ENCODE measurements at regions not wholly inside any gene's neighbourhood (a gene's known extent, or its start where the extent isn't known, plus 50 kb on each side); places are given as distances from the start of the nearest gene placed in this dataset.

DNA sequence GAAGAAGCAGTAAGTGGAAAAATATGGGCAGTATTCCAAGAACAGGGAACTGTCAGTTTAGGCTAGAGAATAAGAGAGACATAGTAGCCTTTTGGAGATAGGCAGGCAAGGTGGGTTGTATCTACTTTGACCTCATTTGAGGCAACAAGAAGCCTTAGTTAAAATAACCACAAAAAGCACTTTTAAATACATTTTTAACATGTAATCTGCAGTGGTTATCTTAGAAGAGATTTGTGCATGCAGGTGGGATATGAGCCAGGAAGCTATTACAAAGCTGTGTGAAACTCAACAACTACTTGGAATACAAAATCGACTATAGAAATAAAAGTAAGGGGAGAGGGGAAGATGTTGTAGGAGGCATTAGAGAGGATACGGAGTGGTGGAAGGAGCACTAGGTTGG, 143.7 kb upstream of the MCHR2 start:
- DNase-seq, result no peak

DNA sequence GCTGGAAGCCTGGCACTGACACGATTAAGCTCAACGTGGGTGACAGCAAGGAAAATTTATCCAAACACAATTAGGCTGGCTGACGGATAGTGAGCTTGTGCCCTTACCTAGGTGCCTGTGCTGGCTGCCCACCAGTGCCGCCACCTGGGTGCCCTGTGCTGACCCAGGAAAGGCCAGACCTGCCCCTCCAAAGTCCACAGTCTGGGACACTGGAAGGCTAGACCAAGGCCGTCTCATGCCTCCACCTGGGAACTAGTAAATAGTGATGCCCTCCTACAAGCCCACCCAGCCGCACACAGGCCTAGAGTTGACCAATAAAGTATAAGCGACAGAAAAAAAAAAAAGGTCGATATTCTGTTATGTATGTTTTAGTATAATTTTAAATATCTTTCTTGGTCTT, 142.6 kb upstream of the MCHR2 start:
- no peak for DNase-seq

DNA sequence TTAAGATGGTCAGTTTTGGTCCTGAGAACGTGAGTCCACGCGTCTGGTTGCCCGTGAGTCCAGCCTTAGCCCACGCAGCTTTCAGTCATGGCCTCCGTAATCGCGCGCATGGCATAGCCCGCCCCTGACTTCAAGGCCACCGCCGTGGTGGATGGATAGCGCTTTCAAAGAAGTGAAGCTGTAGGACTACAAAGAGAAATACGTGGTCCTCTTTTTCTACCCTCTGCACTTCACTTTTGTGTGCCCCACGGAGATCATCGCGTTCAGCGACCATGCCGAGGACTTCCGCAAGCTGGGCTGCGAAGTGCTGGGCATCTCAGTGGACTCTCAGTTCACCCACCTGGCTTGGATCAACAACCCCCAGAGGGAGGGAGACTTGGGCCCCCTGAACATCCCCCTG, 142.0 kb upstream of the MCHR2 start:
- DNase-seq, result no peak

DNA sequence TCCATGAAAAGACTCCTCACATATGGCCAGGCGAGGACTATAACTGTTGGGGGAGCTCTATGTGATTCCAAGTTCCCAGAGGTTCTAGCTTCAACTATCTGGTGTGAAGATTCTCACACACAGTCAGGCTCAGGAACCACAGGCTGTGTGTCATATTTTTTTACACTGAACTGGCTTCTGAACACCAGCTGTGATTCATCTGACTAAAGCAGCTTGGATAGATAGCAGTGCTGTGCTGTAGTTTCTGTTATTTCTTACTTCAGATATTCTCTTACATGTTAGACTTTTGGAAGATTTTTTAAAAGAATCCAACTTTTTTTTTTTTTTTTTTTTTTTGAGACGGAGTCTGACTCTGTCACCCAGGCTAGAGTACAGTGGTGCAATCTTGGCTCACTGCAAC, 140.7 kb upstream of the MCHR2 start:
- no peak for DNase-seq

DNA sequence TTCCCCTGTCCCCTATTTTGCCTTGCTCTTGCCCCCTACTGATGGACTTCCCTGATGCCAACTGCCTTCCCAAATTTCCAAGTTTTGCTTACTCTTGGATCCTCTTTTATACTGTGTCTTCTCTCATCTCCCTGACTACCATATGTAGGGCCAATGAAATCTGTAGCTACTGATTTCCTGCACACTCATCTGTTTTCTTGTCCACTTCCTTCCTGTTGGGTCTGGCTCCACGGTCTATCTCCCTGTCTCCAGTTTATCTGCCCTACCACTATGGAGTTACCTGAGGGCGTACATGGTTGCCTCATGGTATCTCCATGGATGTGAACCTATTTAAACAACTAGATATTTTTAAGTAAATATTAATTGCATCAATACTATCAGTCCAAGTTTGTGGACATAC, 140.3 kb upstream of the MCHR2 start:
- DNase-seq, result no peak

DNA sequence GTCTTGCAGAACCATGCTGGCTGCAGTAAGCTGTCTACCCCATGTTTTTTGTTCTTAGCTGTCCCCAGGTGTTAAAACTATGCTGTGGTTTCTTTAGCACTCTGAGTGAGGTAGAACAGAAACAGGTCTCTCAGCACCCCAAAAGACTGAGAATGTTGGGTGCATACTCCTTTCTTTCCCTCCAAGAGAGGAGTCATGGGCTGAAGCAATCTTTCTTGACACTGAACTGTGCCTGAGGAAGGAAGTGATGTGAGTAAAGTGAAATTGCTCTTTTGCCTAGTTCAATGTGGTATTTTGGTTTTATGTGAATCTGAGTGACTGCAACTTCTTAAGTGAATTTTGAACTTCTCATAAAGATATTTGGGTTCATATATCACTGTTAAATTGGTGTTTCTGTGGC, 138.0 kb upstream of the MCHR2 start:
- no peak for DNase-seq

DNA sequence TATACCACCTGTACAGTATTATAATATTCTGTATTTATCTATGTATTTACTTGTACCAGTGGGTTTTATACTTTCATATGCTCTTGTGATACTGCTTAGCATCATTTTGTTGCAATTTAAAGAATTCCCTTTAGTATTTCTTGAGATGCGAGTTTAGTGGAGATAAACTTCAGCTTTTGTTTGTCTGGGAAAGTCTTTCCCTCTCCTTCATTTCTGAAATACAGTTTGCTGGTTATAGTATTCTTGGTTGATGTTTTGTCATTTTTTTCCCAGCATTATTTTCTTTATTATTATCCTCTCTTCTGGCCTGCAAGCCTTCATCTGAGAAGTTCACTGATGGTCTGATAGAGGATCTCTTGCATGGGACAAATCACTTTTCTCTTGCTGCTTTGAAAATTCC, 136.6 kb upstream of the MCHR2 start:
- no peak for DNase-seq

DNA sequence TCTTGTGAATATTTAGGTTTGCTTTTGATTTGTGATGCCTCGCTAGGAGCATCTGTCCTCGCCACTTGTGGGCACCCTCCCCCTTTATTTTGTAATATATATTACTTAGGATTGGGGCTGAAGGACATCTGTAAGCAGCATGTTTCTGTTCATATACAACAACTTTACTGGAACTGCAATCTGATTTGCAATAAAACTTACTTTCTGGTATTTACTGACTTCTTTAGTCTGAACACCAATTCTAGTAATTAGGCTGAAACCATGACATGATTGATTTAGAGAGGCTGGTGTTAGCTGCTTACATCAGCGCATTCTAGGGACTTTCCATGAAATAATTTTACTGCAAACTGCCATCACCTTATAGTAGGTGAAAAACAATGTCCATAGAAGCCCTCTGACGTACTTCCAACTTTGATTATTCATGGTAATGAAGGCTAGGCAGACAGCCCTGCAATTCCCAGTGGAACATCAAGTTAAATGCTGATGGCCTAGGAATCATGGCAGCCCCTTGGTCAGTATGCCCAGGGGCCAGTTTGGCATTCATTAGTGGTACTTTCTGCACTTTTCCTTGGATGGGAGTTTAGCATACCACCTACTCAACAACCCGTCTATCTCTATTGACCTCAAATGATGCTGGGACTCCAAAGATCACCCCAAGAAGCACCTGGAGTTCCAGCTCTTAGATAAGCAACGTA, 132.9 kb upstream of the MCHR2 start:
- no peak for DNase-seq

DNA sequence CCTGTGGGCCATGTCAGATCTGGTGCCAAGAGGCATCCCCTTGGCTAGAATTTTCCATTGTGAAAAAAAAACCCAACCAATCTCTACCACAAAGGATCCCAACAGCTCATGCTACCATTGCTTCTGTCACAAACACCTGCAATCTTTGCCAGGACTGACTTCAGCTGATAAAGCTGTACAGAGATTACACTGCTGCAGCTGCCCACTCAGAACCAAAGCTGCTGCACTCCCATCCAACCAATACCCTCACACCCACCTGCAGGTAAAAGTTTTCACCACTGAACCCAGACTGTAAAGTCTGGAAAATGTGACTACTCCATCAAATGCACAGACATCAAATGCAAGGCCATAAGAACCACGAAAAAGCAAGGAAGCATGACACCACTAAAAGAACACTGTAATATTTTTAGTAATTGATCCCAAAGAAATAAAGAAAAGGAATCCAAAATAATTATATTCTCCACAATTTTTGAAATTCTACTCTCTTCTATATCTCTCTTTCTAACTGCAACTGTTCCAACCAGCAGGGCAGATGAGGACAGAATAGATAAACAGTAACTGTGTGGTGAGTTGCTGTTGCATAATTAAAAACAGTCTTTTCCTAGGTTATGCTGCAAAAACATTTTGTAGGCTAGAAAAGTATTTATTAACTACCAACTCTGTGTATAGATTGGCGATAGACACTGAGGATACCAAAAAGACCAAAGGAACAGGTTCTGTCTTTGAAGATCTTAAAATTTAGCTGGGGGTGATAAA, 128.0 kb upstream of the MCHR2 start:
- DNase-seq, result no peak

DNA sequence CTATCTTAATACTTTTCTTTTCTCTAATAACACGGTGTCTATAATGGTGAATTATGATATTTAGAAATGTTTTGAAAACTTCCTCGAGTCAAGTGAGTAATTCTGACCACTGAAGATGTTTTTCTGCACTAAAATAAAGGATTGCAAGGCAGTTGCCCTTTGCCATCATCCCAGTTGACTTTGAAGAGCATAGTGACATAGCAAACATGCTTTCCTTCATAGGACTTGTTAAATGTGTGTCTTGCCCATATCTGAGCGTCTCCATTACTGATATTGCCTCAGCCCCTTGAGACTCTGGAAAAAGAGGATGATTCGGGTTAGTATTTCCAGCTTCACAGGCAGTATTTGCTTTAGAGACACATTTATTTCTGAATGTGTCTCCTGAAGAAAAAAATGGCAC, 125.2 kb upstream of the MCHR2 start:
- DNase-seq, result no peak

DNA sequence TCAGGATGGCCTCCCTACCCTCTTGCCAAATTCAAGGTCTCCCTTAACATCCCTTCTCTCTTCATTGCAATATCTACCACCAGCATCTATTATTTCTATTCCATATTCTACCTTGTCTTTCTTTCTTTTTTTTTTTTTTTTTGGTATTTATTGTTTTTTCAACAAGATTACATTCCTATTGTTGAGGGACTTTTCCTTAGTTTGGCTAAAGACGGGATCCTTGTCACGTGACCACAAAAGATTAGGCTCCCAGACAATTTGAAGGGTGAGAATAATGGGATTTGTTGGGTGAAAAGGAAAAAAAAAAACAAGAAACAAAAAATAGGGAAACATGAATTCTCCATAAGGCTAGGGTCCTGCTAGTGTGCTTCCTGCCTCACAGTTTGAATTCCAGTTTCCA, 124.3 kb upstream of the MCHR2 start:
- DNase-seq, result no peak

DNA sequence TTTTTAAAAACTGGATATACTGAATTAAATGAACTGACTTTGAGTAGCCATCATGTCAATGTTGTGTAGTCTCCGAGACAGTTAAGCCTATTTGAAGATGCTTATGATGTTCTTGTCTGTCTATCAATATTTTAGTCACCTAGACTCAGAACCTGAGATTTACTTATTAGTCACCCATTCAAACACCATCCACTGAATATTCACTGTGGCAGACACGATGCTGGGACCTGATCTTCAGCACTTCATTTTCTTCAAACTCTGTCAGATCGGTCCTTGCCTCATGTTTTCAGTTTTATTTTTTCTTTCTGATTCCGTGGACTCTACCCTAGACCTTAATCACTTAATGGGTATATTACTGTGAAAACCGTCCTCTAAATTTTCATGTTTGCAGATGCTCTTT, 123.7 kb upstream of the MCHR2 start:
- no peak for DNase-seq

DNA sequence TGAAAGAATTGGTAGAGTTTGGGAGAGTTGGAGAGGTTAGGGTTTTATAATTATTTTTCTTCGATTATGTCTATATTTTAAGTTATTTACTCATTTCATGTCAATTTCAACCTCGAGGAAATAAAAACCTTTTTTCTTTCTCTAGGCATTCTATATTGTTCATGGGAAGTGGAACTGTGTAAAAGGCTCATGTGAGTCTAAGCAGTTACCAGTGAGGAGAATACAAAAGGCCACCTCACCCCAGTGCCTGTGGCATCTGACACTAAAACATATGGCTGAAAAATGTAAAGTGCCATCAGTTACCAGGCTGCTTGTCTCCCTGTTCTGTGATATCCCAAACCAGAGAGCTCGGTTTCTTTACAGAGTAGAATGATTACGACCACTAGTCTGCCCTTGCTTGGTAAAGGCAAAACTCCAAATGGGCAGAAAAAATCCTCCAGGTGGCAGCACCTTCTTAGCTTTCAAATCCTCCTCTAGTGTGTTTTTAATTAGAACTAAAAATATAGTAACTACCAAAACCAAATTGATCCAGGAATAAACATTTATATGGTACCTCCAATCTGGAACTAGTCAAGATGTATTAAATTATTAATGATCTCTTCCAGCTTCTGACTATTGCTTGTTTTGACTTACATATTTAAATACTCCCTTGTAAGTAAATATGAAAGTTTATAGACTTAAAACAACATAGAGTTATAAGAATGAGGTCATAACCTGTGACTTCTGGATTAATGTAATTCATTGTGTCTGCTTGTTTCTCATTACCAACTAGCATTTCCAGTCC, 122.6 kb upstream of the MCHR2 start:
- peak in 21 of 51 donors; percentile 1 to 52 (median 13) for DNase-seq

DNA sequence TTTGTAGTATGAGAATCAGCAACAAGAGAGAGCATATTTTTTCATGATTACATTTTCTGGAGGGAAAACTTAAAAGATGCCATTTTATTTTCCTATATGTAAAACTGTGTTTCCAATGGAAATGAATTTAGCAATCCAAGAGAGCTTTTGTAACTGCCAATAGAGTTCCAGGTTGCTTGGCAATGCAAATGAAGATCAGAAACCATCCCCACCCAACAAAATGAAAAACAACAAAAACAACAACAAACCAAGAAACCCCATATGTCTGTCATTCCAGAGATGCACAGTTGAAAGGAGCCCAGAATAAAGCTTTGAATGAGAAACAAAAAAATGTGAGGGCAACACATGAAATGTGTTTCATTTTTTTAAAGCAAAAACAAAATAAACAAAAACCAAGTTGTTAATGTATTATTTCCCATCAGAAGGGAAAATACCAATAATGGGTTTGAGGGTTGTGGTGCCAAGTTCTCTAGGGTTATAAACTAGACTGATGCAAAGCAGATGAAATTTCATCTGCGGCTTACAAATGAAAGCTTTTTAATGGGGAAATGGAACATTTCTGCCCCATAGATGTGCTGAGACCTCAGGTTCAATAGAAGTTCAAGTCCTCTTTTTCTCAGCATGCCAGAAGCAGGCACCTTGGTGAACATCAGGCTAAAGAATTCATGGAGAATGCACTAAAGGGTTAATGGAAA, 121.5 kb upstream of the MCHR2 start:
- DNase-seq, result no peak

DNA sequence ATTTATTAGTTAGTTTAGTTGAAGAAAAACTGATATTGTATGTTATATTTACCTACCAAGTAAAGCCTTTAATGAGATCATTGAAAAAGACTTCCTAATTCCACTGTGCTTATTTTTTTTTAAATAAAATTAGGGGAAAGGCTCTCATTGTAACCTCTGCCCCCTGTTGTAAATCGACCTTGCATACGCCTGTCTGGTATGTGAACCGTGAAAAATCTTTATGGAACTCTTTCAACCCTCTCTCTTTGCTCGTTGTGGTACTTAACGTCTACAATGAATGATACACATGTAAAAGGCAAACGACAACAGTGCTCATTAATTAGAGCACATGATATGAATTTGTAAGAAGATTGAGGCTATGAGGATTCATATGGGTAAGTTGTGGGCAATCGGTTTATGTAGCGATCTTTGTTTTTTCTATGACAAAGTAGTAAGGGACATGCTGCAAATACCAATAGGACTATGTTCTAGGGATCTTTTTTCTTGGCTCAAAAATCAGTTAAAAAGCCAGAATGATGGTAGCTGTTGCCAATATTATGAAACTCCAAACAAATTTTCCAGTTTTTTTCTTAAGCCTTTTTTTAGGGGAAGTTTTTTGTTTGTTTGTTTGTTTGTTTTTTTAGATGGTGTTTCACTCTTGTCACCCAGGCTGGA, 119.0 kb upstream of the MCHR2 start:
- DNase-seq, result no peak

DNA sequence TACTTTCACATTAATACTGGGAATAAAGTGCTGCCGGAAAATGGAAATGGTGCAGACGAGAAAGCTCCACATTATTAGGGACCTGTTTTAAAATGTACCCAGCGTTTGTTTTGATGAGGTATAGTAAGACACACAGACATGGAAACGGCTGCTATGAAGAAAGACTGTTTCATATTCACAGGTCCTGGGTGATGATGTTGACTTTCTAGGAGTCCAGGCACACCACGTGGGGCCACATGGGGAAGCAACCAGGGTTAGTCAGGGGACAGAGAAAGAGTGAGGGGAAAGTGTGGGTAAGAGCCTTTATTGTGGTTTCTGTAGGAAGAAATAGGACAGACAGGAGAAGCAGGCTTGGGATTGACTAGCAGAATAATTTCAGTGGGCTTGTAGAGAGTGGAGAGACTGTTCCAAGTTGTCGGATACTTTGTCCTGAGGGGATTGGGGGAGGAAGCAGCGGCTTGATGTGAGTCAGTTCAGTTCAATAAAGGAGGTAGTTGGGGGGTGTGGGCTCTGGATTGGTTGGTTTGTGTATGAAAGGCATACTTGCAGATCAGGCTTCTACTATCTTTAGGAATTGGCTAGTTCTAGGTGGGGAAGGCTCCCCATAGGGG, 112.0 kb upstream of the MCHR2 start:
- DNase-seq, result no peak

DNA sequence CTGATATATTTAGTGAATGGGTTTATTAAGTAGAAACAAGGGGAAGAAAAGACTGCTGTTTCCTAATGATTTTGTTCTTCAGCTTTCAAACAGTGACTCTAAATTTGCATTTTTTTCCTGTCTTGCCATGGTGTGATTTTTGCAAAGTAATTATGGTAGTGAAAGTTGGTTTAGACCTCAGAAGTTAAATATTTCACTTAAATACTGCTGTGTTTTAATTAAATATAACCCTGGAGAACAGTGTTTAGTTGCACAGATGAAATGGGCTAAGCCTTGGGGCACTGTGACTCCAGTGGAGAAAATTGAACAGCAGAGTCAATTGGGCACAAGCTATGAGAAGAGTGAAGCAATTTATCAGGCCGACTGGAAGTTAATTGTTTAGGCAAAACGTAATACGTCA, 111.1 kb upstream of the MCHR2 start:
- DNase-seq, result no peak

DNA sequence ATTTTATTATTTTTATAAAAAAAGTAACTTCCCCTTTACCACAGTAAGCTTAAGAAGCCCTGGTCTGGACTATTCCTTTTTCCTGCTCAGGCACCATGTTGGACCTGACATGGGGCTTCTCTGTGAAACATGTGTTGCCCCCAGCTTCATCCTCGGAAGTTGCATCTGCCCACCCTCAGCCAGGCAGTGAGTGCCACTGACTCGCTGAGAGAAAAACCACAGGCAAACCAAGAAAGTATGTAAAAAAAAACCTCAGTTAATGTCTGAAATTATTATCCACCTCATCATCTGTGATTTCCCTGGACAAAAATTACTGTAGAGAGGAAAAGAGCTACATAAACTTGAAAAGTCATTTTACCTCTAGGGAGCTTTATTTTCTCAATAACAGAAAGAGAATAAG, 109.9 kb upstream of the MCHR2 start:
- DNase-seq, result no peak

DNA sequence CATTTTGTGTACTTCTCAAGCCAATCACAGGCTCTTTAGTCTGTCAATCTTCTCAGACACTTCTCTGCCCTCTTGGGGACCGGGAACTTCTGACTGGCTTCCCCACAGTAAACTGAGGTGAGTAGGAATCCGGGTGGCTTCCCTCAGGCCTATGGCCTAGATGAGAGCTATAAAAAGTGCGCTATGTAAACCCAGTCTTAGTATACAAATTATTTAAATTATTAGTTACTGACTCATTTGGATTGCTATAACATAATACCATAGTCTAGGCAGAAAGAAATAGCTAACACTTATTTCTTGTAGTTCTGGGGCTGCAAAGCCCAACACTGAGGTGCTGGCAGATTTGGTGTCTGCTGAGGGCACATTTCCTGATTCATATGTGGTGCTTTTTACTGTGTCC, 109.2 kb upstream of the MCHR2 start:
- no peak for DNase-seq

DNA sequence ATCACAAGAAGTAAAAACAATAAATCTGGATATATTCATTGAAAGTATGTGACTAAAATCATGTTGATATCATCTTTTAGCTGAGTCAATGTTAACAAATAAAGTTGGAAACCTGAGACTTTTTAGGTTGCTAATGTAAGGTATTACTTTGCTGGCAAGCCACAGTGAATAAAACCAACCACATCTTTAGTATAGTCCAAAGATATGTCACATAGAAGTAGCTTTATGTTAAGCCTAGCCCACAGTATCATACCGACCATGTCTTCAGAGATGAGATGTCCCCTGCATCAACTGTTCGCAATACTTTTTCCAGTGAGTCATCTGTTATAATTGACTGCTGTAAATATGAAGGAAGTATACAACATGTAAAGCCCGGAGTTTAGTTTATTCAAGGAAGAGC, 107.6 kb upstream of the MCHR2 start:
- no peak for DNase-seq

DNA sequence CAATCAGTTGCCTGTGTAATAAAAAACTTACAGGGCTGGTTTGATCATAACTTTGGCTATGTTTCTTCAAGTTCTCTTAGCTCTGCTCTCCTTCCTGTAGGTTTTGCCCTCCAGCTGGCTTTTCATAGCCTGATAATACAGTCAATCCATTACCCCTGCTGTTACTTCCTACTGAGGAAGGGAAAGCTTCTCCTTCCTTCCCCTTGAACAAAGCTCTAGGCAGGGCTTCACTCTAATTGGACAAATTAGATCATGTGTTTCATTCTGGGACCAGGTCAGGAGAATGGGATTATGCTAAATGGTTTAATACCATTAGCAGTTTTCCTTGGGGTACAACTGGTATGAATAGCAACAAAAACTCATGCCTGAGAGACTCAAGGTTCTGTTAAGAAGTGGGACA, 106.8 kb upstream of the MCHR2 start:
- DNase-seq, result no peak
